ENCODE measurements at regions not wholly inside any gene's neighbourhood (a gene's known extent, or its start where the extent isn't known, plus 50 kb on each side); places are given as distances from the start of the nearest gene placed in this dataset.

GRCh38 chr13:108070925-108071324 is 144.4 kb downstream of the LIG4 start:
- TF ChIP-seq CTCF (IDR thresholded peaks at IDR 0.05; ENCODE audit: poor library complexity) (no peak), EZH2 (IDR thresholded peaks at IDR 0.05; ENCODE audit: borderline replicate concordance) (no peak), EZH2phosphoT487 (IDR thresholded peaks at IDR 0.05; ENCODE audit: low read depth, severe bottlenecking, unreplicated experiment) (no peak)

All from hepatocyte (in vitro differentiated cells).